ENCODE measurements at regions not wholly inside any gene's neighbourhood (a gene's known extent, or its start where the extent isn't known, plus 50 kb on each side); places are given as distances from the start of the nearest gene placed in this dataset.

DNA sequence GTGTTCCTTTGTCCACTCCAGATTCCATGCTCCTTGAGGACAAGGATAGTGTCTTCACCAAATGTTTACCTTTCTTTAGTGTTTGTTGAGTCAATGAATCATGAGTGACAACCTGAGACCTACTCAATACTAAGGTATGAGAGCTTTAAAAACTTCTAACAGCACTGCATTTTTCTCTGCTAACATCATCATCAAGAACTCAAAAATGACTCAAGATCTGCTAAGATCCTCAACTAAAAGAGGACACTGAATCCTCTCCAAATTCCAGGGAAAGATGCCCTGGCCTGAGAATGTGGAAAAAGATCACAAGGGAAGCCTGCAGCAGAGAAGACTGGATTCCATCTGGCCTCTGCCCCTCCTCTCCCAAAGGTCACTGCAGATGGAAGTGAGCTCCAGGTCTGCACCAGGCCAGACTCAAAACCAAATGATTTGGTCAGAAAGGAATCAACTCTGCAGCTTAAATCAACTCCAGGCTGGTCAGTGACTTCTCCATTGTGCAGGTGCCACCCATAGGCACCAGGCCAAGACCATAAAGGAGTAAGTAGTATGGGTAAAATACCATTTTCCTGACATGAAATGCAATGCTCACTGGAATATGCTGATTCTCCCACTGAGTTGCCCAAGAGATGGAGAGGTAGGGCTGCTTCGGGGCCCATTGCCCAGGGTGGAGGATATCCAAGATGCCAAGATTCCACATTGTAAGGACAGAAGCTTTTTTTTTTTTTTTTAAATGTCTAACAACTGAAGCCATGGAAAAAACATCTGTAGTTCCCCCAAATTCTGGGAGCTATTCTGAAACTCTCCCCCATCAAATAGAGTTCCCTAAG is 89.5 kb upstream of the DOCK9 start:
- peak; percentile 89 for DNase-seq (ENCODE audit: low read depth)
- H3K4me3 ChIP-seq (ENCODE audit: low read length): no peak overlapping the region
- TF ChIP-seq, protein P1, sequence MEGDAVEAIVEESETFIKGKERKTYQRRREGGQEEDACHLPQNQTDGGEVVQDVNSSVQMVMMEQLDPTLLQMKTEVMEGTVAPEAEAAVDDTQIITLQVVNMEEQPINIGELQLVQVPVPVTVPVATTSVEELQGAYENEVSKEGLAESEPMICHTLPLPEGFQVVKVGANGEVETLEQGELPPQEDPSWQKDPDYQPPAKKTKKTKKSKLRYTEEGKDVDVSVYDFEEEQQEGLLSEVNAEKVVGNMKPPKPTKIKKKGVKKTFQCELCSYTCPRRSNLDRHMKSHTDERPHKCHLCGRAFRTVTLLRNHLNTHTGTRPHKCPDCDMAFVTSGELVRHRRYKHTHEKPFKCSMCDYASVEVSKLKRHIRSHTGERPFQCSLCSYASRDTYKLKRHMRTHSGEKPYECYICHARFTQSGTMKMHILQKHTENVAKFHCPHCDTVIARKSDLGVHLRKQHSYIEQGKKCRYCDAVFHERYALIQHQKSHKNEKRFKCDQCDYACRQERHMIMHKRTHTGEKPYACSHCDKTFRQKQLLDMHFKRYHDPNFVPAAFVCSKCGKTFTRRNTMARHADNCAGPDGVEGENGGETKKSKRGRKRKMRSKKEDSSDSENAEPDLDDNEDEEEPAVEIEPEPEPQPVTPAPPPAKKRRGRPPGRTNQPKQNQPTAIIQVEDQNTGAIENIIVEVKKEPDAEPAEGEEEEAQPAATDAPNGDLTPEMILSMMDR (conservative IDR thresholded peaks at IDR 0.05; ENCODE audit: low read length): no peak

GRCh38 chr13:99071211-99071610 is 93.3 kb upstream of the DOCK9 start:
- DNase-seq (ENCODE audit: low read depth): no peak
- no peak overlapping the region for H3K4me3 ChIP-seq (ENCODE audit: low read length)
- TF ChIP-seq, protein P1 (conservative IDR thresholded peaks at IDR 0.05; ENCODE audit: low read length): no peak

DNA sequence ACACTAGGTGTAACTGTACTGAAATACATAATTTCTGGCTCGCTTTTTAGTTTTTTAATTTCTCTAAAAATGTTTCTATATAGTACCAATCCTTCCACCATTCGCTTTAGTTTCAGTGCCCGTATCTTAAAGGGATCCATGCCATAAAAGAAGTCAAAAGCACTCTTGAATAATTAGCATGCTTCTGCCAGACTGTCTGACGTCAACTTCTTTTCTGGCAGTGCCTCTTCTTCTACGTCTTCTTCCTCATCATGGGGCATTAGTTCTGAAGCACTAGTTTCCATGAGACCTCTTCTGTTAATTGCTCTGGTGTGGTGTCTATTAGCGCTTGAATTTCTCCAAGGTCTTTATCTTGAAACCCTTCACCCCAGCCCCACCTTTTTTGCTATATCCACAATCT is 93.8 kb upstream of the DOCK9 start:
- no peak overlapping the region for H3K4me3 ChIP-seq (ENCODE audit: low read length)
- TF ChIP-seq, protein P1 (conservative IDR thresholded peaks at IDR 0.05; ENCODE audit: low read length): no peak
- no peak for DNase-seq (ENCODE audit: low read depth)

GRCh38 chr13:99072356-99072755 is 94.5 kb upstream of the DOCK9 start:
- no peak for DNase-seq (ENCODE audit: low read depth)
- TF ChIP-seq, protein P1 (conservative IDR thresholded peaks at IDR 0.05; ENCODE audit: low read length): no peak
- no peak overlapping the region for H3K4me3 ChIP-seq (ENCODE audit: low read length)

- TF ChIP-seq, protein P1 (conservative IDR thresholded peaks at IDR 0.05; ENCODE audit: low read length): no peak
- no peak for DNase-seq (ENCODE audit: low read depth)
- H3K4me3 ChIP-seq (ENCODE audit: low read length): no peak overlapping the region
These were observed 95.1 kb upstream of the DOCK9 start for GRCh38 chr13:99072941-99073340.

GRCh38 chr13:99074693-99075092 is 96.8 kb upstream of the DOCK9 start:
- no peak overlapping the region for H3K4me3 ChIP-seq (ENCODE audit: low read length)
- DNase-seq (ENCODE audit: low read depth): no peak
- TF ChIP-seq, protein P1 (conservative IDR thresholded peaks at IDR 0.05; ENCODE audit: low read length): no peak

Data from AG10803 (cell line).